Glomerular endothelial cell (primary cell): ENCODE measurements at regions not wholly inside any gene's neighbourhood (a gene's known extent, or its start where the extent isn't known, plus 50 kb on each side); places are given as distances from the start of the nearest gene placed in this dataset.

Experiments used
- DNase-seq: peaks from one replicate; pipeline ENCODE4 v3.0.0-alpha.2; 2011; ENCODE audit warnings: low read depth, low spot score; ENCODE audit errors: extremely low read depth

DNA sequence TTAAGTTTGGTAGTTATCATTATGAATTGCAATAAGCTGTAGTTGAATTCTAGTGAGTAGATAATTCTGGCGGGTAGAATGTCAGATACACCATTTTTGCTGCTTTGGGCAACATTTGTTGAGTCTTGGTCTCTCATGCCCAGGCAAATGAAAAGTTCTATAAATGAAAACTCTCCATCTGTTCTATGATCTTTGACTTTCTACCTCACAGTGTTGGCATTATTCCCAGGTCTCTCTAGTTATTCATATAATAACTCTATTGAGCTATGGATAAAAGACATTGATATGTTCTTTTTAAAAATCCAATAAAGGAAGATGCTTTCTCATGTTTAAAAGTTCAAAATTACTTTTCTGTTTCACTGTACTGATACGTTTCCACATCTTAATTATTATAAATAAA, 415.3 kb upstream of the SEMA3D start:
- peak; percentile 23 for DNase-seq

DNA sequence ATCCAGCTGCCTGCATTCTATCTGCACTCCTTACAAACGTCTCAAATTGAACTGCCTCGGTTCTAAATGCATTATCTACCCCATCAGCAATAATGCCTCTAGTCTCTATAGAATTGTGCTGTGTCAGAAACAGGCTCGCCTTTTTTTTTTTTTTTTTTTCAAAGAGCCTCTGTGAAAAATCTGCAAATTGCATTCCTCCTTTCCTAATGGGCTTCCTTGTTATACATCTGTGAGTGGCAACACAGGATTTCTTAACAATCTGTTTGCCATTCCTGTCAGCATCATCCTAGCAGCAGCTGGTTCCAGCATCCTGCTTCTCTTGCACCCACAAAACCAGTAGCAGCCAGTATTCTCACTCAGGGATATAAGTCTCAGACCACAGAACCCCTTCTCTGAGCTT, 413.5 kb upstream of the SEMA3D start:
- DNase-seq, result no peak

DNA sequence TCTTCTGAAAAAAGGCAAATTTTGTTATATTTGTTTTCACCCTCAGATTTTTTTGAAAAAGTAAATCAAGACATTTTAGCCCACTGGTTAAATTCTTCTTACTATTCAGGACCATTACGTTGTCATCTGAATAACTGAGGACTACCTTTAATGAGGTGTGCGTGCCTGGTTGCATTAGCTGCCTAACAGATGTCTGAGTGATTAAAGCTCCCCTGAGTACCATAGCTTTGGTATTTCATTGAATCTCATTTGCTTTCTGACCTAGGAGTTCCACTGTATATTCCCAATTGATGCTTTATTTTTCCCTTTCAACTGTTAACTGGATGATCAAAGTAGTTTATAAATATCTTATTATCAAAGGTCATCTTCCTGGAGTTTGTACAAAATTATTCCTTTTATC, 410.0 kb upstream of the SEMA3D start:
- DNase-seq, result no peak

DNA sequence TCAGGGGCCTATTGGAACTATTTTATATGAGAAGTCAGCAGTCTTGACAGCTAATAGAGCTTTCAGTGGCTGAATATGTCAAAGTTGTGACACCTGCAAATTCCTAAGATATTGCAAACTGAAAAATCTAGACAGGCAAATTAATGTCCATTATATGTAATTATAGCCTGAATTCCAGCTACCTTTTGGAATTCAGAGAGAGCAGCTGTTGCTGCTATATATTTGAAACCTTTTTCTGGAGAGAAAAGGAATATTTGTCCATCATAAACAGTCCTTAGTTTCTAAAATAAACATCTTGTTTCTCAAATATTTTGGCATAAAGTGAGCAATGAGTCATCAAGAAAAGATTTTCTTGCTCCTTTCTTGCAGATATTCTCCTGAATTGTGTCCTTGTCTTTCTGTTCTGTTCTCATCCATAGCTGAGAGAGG, 408.9 kb upstream of the SEMA3D start:
- no peak for DNase-seq

DNA sequence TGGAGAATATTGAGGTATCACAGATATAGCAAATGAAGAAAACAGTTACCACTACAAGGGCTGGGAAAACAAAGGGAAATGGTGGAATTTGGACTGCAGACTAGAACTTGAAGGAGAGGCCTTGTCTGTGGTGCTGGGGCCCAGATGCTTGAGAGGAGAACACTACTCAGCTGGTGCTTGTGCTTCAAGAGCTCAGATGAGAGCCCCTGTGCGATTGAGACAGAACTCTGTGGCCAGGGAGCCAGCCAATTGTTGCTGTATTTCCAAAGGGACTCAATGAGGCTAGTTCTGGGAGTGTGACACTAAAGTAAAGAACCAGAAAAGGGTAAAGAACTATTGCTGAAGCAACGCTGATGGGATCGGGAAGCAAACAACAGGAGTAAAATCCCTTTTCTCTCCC, 406.5 kb upstream of the SEMA3D start:
- no peak for DNase-seq

DNA sequence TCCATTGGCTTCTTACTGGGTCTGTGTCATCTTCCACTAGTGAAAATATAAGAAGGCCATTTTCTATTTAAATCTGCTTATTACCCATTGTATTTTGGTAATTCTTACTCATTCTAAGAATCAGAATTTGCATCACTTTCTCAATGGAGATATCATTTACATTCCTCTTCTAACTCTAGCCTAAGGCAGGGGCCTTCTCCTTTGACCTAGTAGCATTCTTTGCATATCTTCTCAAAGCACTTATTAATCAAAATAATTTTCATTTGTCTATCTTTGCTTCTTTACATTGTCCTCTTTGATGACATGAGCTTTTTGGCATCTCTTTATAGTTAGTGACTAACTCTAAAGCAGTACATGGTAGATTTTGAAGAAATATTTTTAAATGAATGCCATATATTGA, 400.9 kb upstream of the SEMA3D start:
- no peak for DNase-seq

DNA sequence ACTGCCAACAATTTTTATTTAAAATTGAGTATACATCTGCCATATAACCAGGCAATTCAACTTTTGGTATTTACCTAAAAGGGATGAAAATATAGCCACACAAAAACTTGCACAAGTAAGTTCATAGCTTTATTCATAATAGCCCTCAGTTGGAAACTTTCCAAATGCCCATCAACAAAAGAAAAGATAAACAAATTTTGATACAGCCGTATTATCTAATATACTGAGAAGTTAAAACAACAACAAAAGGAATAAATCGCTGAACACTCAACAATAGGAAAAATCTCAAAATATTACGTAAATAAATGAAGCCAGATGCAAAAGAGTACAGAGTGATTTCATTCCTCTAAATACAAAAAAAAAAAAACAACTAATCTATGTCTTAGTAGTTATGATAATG, 399.2 kb upstream of the SEMA3D start:
- DNase-seq, result no peak

DNA sequence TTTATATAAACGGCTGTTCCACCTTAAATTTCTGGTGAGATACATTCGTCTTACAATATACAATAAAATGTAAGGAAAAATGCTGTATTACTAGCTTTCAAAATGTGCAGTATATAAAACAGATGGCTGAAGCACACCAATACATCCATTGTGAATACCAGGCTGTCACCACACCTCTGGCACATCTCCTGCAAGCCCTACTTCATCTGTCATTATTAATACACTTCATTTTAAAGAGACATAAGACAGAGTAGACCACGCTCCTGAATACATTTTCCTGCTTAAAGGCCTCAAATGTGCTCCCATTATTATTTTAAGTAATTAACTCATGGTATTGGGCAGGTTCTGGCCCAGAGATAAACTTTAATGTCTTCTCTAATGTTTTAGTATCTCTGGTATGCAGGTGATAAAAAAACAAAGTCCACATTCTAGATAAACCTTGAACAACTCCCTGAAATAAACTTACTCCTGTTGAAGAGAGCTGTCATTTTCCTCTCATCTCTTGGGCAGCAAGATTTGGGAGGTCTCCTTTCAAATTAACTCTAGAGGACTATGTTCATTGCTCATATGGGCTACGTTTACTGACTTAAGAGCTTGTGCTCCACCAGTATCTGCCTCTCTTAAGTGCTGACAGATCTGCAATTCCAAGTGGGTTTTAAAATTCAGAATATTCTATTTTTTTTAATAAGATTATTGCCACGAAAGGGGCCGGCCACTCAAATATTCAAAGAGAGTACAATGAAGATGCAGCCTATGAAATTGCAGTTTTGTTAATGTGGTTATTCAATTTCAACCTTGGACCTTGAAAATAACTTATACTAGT, 396.5 kb upstream of the SEMA3D start:
- no peak for DNase-seq

DNA sequence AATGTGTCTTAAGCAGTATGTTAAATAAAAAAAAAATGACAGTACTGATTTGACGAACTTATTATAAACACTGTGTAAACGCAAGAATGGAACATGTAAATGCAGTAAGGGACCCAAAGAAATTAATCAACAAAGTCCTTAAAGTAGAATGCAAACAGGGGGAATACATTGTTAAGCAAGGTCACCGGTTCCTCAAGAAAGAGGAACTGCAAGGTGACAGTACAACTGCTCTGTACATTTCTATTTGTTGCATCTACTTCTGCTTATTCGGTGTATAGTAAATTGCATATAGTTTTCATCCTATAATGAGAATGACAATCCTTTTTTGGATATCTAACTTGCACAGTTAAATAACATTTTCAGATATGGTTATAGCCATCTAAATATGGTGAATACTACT, 387.0 kb upstream of the SEMA3D start:
- DNase-seq, result no peak

DNA sequence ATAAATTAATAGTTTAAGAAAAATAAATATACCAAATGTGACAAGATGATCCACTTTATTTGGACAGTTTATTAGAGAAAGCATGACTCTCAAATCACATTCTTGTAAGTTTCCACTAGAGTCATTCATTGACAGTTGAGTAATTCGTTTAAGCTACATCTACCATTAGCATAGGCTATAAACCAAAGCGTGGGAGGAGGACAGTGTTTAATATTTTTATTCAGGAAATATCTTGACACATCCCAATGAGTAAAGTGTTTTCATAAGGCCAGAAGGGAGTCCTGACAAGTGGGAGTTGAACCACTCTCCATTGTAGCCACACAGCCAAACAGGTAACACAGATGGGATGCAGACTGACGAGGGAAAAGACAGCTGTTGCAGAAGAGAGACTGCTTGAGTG, 386.5 kb upstream of the SEMA3D start:
- no peak for DNase-seq

DNA sequence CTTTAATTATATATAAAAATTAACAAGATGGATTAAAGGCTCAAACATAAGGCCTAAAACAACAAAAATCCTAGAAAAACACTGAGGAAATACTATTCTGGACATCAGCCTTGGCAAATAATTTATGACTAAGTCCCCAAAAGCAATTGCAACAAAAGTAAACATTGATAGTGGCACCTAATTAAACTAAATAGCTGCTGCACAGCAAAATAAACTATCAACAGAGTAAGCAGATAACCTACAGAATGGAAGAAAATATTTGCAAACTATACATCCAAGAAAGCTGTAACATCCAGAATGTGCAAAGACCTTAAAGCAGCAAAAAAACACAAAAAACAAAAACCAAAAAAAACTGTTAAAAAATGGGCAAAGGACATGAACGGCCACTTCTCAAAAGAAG, 384.0 kb upstream of the SEMA3D start:
- no peak for DNase-seq

DNA sequence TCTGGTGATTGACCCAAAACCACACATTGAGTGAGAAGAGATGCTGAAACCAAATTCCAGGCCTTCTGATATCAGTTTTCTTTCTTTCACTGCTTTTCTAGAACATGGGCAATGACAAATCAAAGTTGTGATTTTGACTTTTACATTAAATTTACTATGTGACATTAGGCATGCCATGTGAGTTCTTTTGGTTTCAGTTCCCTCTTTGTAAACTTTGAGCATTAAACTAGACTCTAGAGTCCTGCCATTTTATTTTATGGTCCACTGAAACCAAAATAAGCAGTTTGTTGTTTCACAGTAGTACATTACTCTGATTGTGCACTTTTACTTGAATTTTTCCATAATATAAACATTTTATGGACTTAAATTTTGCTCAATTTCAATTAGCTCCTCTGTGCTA, 381.1 kb upstream of the SEMA3D start:
- no peak for DNase-seq

DNA sequence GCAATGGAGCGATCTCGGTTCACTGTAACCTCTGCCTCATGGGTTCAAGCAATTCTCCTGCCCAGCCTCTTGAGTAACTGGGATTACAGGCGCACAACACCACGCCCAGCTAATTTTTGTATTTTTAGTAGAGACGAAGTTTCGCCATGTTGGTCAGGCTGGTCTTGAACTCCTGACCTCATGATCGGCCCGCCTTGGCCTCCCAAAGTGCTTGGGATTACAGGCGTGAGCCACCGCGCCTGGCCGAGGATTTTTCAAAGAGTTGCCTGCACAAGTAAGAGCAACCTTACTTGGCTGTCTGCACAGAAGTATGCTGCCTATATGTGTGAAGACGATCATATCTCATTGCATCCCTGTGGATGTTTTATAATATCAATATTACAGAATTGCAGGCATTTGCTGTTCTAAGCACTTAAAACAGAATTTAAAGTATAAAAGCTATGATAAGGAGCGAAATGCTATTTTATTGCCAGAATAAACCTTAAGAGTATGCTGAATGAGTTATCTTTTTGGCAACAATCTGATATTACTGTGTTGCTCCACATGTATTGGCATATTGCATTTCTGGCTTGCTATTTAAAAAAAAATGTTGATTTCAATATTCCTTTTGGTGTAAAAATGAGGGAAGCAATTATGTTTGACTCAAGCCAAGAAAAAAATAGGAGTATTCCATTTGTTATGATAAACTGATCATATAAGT, 379.4 kb upstream of the SEMA3D start:
- DNase-seq, result no peak

DNA sequence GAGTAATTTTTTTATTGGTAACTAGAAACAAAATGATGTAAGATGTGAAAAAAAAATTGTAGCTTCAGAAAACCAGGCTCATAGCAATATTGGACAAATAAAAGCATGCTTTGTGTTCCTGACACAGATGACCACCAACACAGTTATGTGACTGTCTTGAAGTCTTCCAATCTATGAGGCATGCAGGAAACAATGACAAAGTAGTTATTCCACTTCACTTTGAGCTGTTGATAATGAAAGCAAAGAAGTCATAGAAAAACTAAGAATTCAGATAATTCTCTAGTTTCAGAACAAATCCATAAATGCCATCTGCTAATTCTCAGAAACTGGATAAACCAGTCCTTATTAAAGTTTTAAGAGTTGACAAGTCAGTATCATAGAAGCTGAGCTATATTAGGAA, 378.4 kb upstream of the SEMA3D start:
- no peak for DNase-seq

DNA sequence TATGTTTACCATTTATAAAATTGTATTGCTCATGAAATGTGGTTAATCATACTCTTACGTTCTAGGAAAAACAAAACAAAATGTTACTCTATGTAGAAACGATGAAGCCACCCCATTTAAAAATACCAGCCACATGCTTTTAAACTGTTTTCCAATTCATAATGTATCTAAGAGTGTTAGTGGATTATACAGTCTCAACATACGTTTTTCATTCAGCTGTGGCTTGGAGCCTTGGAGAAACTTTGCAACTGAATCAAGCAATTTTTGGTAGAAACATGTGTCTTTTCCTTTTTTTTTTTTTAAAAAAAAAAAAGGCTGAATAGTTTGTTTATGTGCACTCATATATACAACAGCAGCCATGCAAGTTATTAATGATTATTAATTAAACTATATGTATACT, 378.0 kb upstream of the SEMA3D start:
- no peak for DNase-seq

DNA sequence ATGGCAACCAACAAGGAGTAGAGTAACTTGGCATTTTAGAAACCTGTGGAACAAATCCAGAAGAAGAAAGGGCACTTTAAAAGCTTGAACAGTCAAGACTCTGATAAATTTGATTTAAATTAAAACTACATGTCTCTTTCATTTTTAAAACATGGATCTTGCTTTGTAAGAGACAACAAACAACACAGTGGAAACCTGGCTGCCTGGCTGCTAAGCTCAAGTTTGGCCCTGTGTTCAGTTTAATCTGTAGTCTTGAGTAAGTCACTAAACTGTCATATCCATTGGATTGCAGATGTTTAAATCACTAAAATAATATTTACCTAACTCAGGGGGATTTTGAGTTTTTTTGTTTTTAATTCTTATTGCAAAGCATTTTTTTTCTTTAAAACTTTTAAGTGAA, 374.9 kb upstream of the SEMA3D start:
- DNase-seq, result no peak

DNA sequence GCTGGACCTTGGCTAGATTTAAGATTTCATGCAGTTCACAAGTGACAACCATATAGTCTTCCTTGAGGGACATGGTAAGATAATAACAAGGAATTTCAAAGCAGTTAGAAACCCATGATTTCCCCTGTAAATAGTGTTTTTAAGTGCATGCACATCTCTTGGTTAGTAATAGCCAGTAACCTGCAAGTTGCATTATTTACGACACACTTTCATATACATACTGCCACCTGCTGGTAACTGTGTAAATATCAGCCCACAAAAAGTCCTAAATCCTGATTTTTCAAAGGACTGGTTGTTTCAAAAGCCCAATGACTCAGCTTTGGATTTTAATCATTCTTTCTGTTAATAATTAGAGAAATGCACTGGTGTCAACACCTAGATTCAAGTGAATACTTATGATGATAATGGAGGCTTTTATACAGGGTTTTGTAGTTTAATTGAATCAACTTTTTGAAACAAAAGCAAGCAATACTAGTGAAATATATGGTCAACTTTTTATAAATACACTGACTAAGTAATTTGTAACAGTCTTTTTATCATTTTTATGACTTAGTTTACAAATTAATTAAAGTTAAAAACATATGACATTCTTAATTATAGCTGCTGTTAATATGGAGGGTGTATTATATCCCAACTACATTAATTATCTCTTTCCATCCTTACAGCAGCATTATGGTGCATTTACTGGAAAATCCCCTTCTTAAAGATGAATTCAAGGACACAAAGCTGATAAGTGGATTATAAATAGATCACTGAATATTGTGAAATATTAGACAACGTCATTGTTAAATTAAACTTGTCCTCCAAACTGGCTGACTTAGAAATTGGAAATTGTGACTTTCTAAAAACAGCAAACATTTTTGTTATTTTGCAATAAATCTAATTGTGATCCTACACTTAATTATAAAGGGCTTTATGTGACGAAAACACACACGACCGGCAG, 367.7 kb upstream of the SEMA3D start:
- DNase-seq, result peak; percentile 41

DNA sequence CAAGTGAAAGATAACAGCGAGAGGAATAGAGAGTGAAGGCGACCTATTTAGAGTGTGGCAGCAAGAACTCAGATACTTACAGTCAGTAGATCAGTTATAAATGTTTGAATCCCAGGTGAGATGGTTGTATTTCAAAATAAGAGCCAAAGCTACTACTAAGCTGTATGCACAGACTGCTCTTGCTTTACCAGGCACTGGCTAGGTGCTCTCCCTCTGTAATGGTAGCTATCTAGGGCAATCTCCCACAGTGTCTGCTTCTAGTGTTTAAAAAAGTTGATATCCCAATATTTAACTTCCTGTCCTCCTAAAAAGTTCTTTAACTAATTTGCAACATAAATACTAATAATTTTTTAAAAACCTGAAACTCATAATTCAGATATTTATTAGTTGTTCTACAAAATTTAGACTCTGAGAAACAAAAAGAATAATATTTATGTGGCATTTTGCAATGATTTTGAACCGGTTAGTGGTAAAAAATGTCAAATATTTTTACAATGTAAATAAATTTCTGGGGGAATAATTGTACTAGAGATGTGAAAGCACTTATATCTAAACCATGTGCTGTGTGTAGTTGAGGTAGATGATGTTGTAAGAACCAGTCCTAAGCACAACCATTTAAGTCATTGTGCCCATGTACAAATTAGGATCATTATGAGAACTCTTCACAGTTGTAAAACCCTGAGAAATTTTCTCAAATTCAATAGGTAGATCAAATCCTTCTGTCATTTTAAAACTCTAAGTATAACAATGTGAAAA, 349.3 kb upstream of the SEMA3D start:
- DNase-seq, result no peak

DNA sequence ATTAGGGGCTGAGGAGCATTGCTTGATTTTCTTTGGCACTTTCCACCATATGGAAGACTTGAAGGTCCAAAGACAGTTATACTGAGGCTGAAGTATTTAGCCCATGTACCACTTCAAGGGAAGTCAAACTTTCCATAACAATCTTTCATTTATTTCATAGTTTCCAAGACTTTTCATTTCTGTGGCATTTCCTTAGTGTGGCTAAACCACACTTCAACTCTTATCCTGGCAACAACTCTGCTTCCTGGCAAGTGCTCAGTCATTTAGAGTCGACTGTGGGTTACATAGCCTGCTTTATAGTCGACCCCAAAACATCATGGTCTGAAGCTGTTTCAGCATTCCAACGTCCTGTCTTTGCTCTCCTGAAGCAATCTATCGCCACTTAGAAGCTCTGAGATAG, 343.0 kb upstream of the SEMA3D start:
- DNase-seq, result peak; percentile 9

DNA sequence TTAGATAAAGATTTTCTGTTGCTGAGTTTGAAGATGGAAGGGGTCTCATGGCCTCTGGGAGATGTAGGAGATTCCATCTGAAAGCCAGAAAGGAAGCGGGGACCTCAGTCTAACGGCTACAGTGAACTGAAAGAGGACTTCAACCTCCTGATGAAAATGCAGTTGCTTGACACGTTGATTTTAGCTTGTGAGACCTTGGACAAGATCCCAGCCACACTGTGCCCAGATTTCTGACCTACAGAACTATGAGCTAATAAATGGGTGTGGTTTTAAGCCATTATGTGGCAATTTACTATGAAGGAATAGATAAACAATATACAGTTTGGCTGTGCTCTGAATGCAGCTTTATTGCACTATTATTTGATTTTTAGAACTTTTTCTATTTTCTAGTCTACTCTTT, 342.3 kb upstream of the SEMA3D start:
- no peak for DNase-seq

DNA sequence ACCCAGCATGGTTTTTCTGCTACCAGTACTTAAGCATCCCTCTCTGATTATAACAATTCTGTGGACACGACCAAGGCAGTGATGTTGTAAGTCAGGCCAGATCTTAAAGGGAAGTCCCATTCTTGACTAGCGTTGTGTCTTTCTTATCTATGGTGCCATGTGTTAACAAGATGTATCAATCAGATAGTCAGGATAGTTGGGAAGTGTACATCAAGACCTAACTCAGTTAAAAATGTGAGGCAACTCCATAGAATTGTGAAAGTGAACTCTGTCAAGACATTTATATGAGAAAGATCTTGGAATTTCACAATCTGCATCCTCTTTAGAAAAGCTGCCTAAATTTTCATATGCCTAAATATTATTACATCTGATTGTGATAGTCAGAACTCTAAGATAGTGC, 341.7 kb upstream of the SEMA3D start:
- no peak for DNase-seq
